Osteocyte (in vitro differentiated cells): ENCODE measurements at regions not wholly inside any gene's neighbourhood (a gene's known extent, or its start where the extent isn't known, plus 50 kb on each side); places are given as distances from the start of the nearest gene placed in this dataset.
"Not testable (repeated sequence)": the region's sequence is repeated elsewhere in the genome, so short reads cannot be mapped to it uniquely, and the experiment has no call there.

Experiments
- DNase-seq: peaks from one replicate; pipeline ENCODE4 v3.0.0; 2021; ENCODE audit warnings: mixed read lengths; ENCODE audit not compliant: unreplicated experiment; ENCODE audit errors: extremely low spot score
- H3K27ac Mint-ChIP-seq: one replicate; pipeline ENCODE4 v1.8.0; 2021; ENCODE audit warnings: mild to moderate bottlenecking, mixed read lengths; ENCODE audit not compliant: unreplicated experiment
- H3K27me3 Mint-ChIP-seq: one replicate; pipeline ENCODE4 v1.8.0; 2021; ENCODE audit warnings: mixed read lengths; ENCODE audit not compliant: unreplicated experiment
- H3K36me3 Mint-ChIP-seq: one replicate; pipeline ENCODE4 v1.8.0; 2021; ENCODE audit warnings: mixed read lengths; ENCODE audit not compliant: unreplicated experiment
- H3K4me1 Mint-ChIP-seq: one replicate; pipeline ENCODE4 v1.8.0; 2021; ENCODE audit warnings: mixed read lengths; ENCODE audit not compliant: unreplicated experiment
- H3K4me3 Mint-ChIP-seq: one replicate; pipeline ENCODE4 v1.8.0; 2021; ENCODE audit warnings: mild to moderate bottlenecking, moderate library complexity, mixed read lengths; ENCODE audit not compliant: unreplicated experiment
- H3K9me3 Mint-ChIP-seq: one replicate; pipeline ENCODE4 v1.8.0; 2021; ENCODE audit warnings: mixed read lengths; ENCODE audit not compliant: unreplicated experiment
- CTCF ChIP-seq: fragments of 200-600 bp; sonication (generic); IDR thresholded peaks from 2 replicates; pipeline ENCODE4 v1.5.0; 2021; ENCODE audit warnings: antibody characterized with exemption, mild to moderate bottlenecking, moderate library complexity

DNA sequence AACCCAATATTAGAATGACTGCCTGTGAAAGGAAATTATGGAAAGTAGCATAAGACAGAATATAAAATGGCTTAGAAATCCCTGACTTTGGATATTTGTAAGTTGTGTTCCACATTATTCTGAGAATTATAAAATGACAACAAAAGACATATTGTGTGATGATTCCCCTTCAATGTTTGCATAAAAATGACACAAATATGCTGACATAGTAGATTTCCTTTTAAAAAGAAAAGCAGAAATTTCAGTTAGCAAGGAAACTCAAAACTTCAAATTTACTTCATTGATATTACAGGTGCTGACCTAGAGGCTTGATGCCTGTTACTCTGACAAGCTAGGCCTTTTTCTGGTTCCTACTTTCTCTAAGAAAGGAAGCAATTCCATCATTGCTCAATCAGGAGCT lies 816.9 kb upstream of the HS3ST5 start:
- no peak for TF ChIP-seq CTCF
- Mint-ChIP-seq H3K27ac (no peak overlapping the region), H3K4me3 (no peak overlapping the region), H3K4me1 (no peaks in the 10 kb centered on the region), H3K9me3 (peaks cover 9% of the 10 kb centered on the region), H3K36me3 (no peaks in the 10 kb centered on the region), H3K27me3 (no peaks in the 10 kb centered on the region)
- no peak for DNase-seq

GRCh38 chr6:115137910-115138309 lies 795.1 kb upstream of the HS3ST5 start:
- Mint-ChIP-seq H3K27ac (no peak overlapping the region), H3K27me3 (peaks cover 2% of the 10 kb centered on the region), H3K4me1 (no peaks in the 10 kb centered on the region), H3K9me3 (no peaks in the 10 kb centered on the region), H3K4me3 (no peak overlapping the region), H3K36me3 (no peaks in the 10 kb centered on the region)
- no peak for TF ChIP-seq CTCF
- DNase-seq, result no peak

DNA sequence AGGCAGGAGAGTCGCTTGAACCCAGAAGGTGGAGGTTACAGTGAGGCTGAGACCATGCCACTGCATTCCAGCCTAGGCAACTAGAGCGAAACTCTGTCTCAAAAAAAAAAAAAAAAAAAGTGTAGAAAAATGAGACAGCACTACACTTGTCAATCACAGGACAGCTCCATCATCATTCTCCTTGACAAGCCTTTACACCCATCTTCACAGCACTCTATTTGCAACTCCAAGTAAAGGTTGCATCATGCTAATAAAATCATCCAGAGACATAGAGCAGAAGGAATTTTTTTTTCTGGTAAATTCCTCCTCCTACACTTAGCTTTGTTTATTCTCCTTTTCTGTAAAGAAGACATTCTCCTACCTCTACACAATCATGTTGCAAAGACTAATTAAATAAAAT lies 791.0 kb upstream of the HS3ST5 start:
- H3K4me3 Mint-ChIP-seq, result no peak overlapping the region
- DNase-seq, result no peak
- H3K9me3 Mint-ChIP-seq, result no peaks in the 10 kb centered on the region
- TF ChIP-seq CTCF, result no peak
- H3K27ac Mint-ChIP-seq, result no peak overlapping the region
- H3K36me3 Mint-ChIP-seq, result no peaks in the 10 kb centered on the region
- peaks cover 2% of the 10 kb centered on the region for H3K27me3 Mint-ChIP-seq
- H3K4me1 Mint-ChIP-seq, result no peaks in the 10 kb centered on the region

DNA sequence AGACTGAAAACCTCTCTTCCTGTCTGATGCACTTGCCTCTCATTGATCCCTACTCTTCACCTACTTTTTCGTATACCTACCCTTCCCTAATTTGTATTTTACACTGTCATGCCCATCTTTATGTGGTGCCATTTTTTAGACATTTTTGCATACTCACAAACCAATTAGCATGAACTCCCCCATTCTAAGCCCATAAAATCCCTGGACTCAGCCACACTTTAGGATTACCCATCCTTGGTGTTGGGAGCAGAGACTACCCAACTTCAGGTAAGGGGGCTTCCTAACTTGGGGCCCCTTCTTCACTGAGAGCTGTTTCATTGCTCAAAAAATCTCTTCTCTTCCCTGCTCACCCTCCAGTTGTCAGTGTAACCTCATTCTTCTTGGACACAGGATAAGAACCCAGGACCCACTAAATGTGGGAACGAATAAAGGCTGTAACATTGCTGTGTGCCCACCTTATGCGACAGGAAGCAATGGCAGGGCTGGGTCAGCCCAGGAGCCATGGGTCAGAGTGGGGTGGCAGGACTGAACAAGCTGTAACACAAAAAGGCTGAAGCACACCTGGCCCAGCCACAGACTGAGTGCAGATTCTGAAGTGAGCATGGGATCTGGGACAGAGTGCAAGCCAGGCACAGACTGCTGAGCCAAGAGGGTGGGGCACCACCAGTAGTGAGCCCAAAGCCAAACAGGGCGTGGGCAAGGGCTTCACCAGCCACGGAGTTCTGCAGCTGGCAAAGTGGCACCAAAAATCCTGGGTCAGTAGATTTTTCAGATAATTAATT lies 789.1 kb upstream of the HS3ST5 start:
- Mint-ChIP-seq H3K27me3 (no peaks in the 10 kb centered on the region), H3K4me1 (no peaks in the 10 kb centered on the region), H3K36me3 (no peaks in the 10 kb centered on the region), H3K9me3 (no peaks in the 10 kb centered on the region), H3K4me3 (no peak overlapping the region), H3K27ac (no peak overlapping the region)
- DNase-seq, result no peak
- no peak for TF ChIP-seq CTCF

DNA sequence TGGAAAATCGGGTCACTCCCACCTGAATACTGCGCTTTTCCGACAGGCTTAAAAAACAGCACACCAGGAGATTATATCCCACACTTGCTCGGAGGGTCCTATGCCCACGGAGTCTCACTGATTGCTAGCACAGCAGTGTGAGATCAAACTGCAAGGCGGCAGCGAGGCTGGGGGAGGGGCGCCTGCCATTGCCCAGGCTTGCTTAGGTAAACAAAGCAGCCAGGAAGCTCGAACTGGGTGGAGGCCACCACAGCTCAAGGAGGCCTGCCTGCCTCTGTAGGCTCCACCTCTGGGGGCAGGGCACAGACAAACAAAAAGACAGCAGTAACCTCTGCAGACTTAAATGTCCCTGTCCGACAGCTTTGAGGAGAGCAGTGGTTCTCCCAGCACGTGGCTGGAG lies 778.7 kb upstream of the HS3ST5 start:
- H3K27me3 Mint-ChIP-seq, H3K27ac Mint-ChIP-seq, H3K9me3 Mint-ChIP-seq, H3K4me1 Mint-ChIP-seq, H3K36me3 Mint-ChIP-seq, DNase-seq, H3K4me3 Mint-ChIP-seq: not testable (repeated sequence)
